ENCODE measurements at regions not wholly inside any gene's neighbourhood (a gene's known extent, or its start where the extent isn't known, plus 50 kb on each side); places are given as distances from the start of the nearest gene placed in this dataset.
"Not testable (repeated sequence)": the region's sequence is repeated elsewhere in the genome, so short reads cannot be mapped to it uniquely, and the experiment has no call there.

DNA sequence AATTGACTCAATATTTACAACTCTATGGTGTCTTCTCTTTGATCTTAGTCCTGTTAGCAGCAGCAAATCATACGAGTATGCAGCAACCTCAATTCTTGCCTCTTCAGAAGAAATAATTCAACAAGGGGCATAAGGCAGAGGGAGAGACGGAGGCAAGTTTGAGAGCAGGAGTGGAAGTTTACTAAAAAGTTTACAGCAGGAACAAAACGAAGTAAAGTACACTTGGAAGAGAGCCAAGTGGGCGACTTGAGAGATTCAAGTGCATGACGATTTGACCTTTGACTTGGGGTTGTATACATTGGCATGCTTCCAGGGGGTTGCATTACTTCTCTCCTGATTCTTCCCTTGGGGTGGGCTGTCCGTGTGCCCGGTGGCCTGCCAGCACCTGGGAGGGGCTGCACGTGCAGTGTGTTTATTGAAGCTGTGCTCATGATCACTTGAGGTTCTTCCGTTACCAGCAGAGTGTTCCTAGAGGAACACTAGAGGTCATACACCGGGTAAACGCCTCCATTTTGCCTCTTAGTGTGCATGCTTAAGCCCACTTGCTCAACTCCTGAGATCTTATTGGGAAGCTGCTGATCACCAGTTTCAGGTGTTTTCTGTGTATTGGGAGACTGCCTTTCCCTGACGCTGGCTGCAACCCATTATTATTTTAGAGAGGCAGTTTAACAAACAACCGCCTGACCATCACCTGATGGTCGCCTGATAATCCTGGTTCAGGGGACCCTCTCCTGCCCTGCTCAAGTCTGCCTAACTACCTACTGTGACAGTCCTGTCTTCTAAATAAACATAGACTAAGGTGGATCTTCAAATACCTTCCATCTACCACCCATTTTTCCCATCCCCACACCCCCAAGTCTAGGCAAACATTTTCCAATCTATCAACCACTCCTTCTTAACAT, 172.4 kb upstream of the MYLIP start:
- DNase-seq: no peak
- no peak for ATAC-seq

- DNase-seq (no peak), ATAC-seq (no peak)
Observed at GRCh38 chr6:15955484-15955883, 173.4 kb upstream of the MYLIP start.

DNA sequence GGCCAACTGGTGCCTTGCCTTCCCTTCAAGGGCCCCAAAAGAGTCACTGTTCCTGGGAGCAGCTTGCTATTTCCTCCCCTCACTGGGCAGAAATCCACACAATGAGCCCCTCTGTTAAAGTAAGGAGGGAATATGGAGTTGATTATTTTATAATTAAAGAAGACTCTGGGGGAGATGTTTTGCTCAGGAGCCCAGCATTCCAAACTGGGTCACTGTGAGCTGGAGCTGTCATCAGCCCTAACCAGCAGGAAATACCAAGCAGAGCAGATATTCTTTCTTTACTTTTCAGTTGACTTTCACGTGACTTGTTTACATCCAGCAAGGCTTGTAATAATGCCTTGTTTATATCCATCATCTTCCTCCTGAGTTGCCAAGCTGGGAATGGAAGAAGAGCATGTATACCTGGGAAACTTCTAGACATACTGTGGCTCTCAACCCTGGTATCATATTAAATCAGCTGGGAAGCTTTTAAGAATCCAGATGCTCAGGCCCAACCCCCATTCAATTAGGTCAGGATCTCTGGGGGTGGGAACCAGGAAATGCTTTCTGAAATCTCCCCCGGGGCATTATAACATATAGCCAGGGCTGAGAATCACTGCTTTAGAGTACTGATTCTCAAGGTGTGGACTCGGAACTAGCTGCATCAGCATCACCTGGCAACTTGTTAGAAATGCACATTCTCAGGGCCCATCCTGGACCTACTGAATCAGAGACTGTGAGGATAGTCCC, 175.6 kb upstream of the MYLIP start:
- no peak for DNase-seq

DNA sequence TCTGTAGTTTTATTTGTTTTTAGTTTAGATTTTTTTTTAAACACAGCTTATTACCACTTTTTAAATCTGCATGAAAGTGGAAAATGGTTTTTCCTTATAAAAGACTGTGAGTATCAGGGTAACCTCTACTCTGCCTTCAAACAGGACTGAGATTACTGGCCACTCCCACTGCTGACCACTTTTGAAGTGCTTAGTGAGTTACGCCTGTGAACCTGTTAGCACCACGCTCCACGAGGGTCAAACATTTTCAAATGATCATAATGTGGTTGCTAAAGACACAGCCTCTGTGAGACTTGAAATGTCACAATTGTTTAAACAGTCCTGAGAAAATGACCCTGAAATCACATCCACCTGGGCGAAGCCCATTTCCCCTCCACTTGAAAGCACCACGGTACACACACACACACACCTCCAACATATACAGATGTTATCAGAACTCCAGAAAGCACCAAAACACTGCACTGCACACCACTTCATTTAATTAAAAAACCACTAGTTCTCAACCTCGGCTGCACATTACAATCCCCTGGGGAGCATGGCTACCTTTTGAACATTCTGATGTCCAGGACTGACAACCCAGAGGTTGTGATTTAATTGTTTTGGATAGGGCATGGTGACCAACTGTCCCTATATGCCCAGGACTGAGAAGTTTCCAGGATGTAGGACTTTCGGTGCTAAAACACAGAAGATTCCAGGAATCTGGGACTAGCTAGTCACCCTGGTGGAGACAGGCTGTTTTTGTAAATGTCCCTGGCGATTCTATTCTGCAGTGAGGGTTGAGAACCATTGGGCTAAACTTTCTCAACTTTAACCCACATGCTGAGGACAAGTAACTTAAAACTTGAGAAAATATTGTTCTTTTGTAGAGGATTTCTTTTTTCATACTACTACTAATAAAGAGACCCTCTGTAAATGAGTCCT, 176.4 kb upstream of the MYLIP start:
- DNase-seq (no peak), ATAC-seq (no peak)

More for the DNA sequence above, 175.6 kb upstream of the MYLIP start:
- no peak for ATAC-seq

DNA sequence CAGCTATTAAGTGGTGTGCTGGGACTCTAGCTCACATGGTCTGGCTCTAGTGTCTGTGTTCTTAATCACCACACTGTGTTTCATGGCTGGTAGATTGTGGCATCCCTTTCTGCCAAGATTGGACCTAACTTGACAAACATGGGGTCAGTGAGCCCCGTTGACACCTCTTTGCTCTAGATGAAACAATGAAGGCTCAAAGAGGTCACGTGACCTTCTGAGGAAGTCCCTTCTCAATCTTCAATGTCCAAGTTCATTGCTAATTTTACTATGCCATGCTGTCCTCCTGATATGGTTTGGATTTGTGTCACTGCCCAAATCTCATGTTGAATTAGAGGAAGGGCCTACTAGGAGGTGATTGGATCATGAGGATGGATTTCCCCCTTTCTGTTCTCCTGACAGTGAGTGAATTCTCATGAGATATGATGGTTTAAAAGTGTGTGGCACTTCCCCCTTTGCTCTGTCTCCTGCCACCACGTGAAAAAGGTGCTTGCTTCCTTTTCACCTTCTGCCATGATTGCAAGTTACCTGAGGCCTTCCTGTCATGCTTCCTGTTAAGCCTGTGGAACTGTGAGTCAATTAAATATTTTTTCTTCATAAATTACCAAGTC, 177.8 kb upstream of the MYLIP start:
- ATAC-seq: no peak
- no peak for DNase-seq

GRCh38 chr6:15949982-15950381, 178.9 kb upstream of the MYLIP start:
- no peak for ATAC-seq
- DNase-seq: no peak

- ATAC-seq (no peak), DNase-seq (no peak)
Observed at GRCh38 chr6:15948930-15949900, 179.7 kb upstream of the MYLIP start.

- DNase-seq (no peak), ATAC-seq (no peak)
Observed at GRCh38 chr6:15947923-15948322, 181.0 kb upstream of the MYLIP start.

DNA sequence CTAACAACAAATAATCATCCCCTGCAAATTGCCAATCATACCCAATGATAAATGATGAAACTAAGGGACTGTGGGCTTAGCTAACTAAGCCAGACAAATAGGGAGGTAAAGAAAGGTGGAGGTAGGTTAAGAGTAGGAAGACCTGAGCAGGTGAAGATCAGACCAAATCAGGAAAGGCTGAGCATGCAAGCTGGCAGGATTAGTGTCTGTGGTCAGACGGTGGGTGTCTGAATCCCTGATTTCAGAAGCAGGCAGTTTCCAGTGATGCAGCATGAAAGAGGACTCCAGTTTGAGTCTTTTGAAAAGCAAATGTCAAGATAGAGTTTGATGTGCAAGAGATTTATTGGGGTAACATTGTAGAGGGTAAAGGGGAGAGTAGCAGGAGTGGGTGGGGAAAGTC, 181.4 kb upstream of the MYLIP start:
- no peak for ATAC-seq
- DNase-seq: no peak

GRCh38 chr6:15946701-15947385, 182.0 kb upstream of the MYLIP start:
- ATAC-seq: no peak
- DNase-seq: no peak

GRCh38 chr6:15945593-15946159, 183.2 kb upstream of the MYLIP start:
- ATAC-seq (no peak), DNase-seq (no peak)

- DNase-seq: no peak
- no peak for ATAC-seq
Observed at GRCh38 chr6:15943423-15943822, 185.5 kb upstream of the MYLIP start.

- DNase-seq (no peak), ATAC-seq (no peak)
Observed at GRCh38 chr6:15941168-15941567, 187.7 kb upstream of the MYLIP start.

- ATAC-seq (no peak), DNase-seq (no peak)
Observed at GRCh38 chr6:15938107-15938506, 190.8 kb upstream of the MYLIP start.

DNA sequence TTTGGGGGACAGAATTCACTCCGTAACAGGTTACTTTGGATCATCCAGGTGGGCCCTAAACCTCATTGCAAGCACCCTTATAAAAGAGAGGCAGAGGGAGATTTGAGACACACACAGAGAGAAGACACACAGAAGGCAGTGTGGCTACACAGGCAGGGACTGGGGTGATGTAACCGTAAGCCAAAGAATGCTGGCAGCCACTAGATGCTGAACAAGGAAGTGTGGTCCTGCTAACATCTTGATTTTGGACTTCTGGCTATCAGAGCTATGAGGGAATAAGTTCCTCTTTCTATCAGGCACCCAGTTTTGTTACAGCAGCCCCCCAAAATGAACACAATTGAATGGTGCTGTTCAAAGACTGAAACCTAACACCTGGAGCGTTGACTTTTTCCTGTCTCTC, 191.3 kb upstream of the MYLIP start:
- ATAC-seq (no peak), DNase-seq (no peak)

GRCh38 chr6:15936503-15936902, 192.4 kb upstream of the MYLIP start:
- DNase-seq: no peak
- ATAC-seq: peak; percentile 32

GRCh38 chr6:15935661-15936060, 193.2 kb upstream of the MYLIP start:
- ATAC-seq (no peak), DNase-seq (no peak)

GRCh38 chr6:15931697-15932096, 197.2 kb upstream of the MYLIP start:
- DNase-seq, ATAC-seq: not testable (repeated sequence)

GRCh38 chr6:15930207-15930606, 198.7 kb upstream of the MYLIP start:
- no peak for DNase-seq
- ATAC-seq: no peak

GRCh38 chr6:15929685-15930084, 199.2 kb upstream of the MYLIP start:
- no peak for DNase-seq
- ATAC-seq: no peak
